OCI-M1 (cell line): ENCODE measurements at regions not wholly inside any gene's neighbourhood (a gene's known extent, or its start where the extent isn't known, plus 50 kb on each side); places are given as distances from the start of the nearest gene placed in this dataset.
A peak's percentile ranks its signal among the peaks of the same experiment; 100 is the strongest.
"Not testable (repeated sequence)": the region's sequence is repeated elsewhere in the genome, so short reads cannot be mapped to it uniquely, and the experiment has no call there.

ENCODE experiments used
- DNase-seq: peaks from one replicate; lab custom pipeline; 2025; lab: John Stamatoyannopoulos, UW

- peak; percentile 77 for DNase-seq
Observed at GRCh38 chr2:111667542-111668273, 216.3 kb downstream of the ANAPC1 start.

GRCh38 chr2:111668274-111668616, 215.7 kb downstream of the ANAPC1 start:
- DNase-seq = no peak

GRCh38 chr2:111668741-111669140, 215.3 kb downstream of the ANAPC1 start:
- DNase-seq = no peak

DNA sequence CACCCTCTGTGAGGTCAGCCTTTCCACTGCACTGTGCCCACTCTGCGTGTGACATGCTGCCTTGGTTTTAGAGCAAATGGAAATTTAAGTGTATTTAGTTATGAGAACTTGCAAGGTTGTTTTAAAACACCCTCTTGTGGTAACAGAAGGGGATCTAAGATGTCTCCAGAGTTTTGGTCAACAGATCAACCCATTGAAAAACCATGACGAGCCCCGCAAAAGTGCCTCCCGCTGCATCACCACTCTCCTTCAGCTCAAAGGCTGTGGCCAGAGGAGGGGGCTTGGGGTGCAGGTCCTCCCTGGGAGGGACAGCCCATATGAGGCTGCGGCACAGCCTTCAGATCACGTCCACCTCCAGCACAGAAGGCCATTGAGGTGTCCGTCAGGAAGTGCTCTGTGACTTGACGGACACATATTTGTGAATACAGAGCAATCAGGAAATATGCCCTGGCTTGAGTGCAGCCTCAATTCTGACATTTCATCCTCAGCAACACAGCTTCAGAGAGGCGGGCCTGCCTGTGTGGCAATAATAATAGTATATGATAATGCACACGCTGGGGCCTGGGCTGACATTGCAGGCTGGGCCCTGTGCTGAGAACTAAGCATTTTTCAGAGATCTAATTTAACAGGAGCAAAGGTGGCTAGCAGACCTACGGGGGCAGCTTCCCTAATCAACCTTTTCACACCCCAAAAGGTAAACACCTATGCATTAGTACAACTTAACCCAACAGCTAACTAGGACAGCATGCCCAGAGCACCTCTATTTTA, 213.9 kb downstream of the ANAPC1 start:
- DNase-seq = no peak

- no peak for DNase-seq
Observed at GRCh38 chr2:111670776-111671175, 213.2 kb downstream of the ANAPC1 start.

GRCh38 chr2:111671426-111672150, 212.4 kb downstream of the ANAPC1 start:
- DNase-seq = no peak

GRCh38 chr2:111672641-111673040, 211.4 kb downstream of the ANAPC1 start:
- DNase-seq = not testable (repeated sequence)

DNA sequence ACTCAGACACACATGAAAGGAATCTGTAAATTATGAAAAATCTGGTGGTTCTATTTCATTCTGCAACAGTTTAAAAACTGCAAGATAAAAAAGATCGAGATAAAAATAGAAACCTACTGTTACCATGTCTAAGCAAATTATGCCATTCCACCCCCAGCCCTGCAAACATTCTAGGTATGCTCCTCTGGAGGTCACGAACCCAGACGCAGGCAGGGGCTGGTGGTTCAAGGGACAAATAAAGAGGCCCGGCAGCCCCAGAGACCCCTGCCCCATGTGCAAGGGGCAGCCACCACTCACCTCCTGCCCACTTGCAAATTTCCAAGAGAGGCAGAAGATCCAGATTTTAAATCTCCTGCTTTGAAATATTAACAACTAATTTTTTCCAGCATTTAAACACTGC, 210.5 kb downstream of the ANAPC1 start:
- DNase-seq = no peak

DNA sequence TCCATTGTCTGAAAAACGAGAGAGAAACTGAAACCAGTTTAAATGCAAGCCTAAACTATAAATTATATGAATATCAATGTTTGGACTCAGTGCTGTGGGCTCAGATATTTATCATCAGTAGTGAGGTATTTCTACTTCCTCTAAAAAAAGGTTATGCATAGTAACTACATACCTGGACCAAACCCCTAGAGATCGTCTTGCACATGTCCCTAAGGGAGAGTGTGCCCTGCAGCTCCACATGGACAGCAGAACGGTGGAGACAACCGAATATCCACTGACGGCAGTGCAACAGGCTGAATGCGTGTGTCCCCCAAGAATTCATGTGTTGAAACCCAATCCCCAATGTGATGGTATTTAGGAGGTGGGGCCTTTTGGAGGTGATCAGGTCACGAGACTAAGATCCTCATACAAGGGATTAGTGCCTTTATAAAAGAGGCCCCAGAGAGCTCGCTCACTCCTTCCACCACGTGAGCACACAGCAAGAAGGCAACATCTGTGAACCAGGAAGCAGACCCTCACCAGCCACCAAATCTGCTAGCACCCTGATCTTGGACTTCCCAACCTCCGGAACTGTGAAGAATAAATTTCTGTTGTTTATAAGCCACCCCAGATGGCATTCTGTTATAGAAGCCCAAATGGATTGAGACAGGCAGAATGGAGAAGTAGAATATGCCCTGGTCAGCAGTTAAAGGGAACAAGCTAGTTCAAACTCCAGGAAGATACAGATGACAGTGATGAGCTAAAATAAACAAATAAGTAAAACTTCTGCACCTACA, 208.4 kb downstream of the ANAPC1 start:
- peak; percentile 36 for DNase-seq

DNA sequence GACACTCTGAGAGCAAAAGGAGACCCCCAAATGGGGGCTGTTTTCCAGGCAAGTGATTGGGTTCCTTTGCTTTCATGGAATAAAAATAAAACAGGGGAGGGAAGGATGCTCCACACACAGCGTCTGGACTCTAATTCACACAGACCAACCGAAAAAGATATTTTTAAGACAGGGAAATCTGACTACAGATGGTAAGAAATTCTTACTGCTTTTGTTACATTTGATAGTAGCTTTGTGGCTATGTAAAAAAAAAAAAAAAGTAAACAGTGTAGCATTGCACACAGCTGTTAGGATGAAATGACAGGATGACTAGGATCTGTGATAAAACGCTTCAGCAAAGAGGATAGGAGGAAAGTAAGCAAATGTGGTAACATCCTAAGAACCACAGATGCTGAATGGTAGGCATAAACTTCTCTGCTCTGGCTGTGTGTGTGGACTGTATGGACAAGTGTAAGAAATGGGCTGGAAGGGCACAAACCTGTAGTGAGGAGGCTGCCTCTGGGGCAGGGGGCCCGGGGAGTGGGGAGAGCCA, 207.6 kb downstream of the ANAPC1 start:
- no peak for DNase-seq

DNA sequence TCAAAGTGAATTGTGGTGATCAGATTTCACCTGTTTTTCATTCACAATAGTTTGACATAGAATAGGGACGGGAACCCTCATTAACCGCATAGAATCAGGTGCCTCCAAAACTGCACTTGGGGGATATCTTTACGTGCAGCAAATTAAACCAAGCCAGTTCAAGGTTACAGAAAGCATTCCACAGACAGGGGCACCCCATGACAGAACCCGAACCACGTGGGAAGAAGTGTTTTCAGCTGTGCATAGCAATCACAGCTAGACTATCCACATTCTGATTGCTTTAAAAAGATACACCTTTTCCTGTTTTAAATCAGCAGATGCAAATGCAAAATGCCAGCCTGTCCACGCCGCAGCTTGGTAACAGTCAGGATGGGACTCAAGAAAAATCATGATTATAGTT, 205.8 kb downstream of the ANAPC1 start:
- DNase-seq = no peak

DNA sequence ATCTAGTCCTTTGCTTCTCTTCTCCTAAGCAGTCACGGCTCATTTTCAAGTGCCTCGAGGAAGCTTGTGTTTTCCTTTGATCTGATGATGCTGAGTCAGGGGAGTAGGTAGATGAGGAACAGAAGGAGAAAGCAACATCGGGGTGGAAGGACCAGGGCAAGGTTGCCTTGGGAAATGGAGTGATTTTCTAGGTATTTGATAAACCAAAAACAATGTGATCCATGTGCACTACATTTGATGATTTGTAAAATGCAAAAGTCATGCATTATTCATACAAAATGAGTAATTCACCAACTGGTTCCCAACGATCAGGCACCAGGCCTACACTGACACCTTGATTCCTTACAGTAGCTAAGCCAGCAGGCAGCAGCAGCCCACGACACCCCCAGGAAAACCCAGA, 205.3 kb downstream of the ANAPC1 start:
- DNase-seq = no peak

GRCh38 chr2:111679202-111679601, 204.8 kb downstream of the ANAPC1 start:
- peak; percentile 22 for DNase-seq

DNA sequence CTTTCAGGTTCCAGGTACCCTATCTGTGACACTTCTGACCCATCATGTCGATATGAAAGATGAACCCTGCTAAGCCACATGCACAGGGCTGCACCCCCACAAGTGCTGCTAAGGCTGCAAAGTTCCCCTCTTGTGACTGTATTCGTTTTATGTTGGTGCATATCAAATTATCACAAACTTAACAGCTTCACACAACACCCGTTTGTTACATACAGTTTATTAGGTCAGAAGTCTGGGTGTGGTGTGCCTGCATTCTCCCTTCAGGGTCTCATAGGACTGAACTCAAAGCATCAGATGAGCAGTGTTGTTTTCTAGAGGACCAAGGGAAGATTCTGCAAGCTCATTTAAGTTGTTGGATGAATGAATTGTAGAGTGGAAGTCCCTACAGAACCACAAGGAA, 199.4 kb downstream of the ANAPC1 start:
- DNase-seq = no peak

DNA sequence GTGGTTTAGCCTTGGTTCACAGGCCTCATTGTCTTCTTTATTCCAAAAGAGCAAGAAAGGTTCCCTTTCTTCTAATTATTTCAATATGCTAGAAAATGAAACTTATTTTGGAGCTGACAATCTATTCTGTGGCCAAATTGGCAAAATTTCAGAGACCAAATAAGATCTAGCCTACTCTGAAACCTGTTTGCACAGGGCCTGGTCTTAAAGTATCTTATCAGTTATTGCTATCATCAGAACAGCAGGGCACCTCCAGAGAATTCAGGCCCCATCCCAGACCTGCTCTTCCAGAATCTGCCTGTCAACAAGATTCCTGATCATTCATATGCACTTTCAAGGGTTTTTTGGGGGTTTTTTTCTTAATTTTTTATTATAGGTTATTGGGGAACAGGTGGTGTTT, 198.7 kb downstream of the ANAPC1 start:
- DNase-seq = no peak

- no peak for DNase-seq
Observed at GRCh38 chr2:111686994-111687393, 197.0 kb downstream of the ANAPC1 start.

GRCh38 chr2:111687911-111688310, 196.1 kb downstream of the ANAPC1 start:
- no peak for DNase-seq

DNA sequence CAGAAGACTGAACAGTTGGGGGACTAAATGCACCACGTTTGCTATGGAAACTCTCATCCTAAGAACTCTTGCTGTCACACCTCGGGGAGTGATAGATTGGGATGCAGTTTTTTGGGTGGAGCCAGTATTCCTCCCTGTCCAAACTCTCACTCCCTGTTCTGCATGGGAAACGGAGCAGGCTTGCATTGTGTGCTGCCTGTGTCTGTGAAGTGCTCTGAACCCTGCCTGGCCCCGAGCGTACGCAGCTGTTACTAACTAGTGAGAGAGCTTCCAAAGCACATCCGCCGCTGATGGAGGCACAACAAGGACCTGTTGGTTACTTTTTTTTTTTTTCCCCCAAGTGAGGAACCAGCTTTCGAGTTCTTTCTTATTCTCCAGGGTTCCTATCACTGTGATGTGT, 195.5 kb downstream of the ANAPC1 start:
- no peak for DNase-seq

GRCh38 chr2:111689174-111689573, 194.8 kb downstream of the ANAPC1 start:
- DNase-seq = no peak

GRCh38 chr2:111689941-111690340, 194.1 kb downstream of the ANAPC1 start:
- no peak for DNase-seq

DNA sequence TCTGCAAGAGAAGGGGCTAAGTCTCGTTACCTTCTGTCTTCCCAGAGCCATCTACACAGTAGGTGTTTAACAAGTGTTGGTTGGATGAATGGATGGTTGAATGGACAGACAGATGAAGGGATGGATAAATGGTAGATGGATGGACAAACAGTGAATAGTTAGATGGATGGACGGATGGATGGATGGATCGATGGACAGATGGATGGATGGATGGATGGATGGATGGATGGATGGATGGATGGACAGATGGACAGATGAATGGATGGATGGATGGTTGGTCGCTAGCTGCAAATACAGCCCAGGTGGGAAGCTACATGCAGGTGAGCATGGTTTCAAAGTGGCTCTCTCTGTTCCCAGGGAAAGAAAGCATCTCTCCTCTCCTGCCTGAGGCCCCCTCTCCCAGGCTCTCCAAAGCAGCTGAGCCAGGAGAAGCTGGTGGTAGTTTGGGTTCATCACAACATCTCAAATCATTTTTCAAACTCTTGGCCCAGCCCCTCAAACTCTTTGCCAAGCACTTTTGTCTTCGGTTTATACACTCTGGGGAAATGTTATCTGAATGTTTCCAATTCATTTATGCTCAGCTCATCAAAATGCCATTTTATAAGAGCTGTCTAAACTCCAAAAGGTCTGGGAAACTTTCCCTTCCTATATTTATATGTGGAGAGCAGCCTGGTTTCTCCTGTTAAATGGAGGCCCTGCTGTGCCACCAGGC, 192.7 kb downstream of the ANAPC1 start:
- DNase-seq = no peak
